Liver (tissue), 8 donors: ENCODE measurements at regions not wholly inside any gene's neighbourhood (a gene's known extent, or its start where the extent isn't known, plus 50 kb on each side); places are given as distances from the start of the nearest gene placed in this dataset.

Experiments used
- DNase-seq: peaks from one replicate; pipeline ENCODE4 v3.0.0-alpha.2; 2017; ENCODE audit warnings: low spot score
- H3K27ac ChIP-seq, 2 donors: one replicate each; pipeline ENCODE4 v1.7.0; 2013; ENCODE audit warnings: inconsistent platforms in 2 of 2, low read length in 2 of 2, control low read depth in 1 of 2, low read depth in 1 of 2, mild to moderate bottlenecking in 1 of 2
- H3K27me3 ChIP-seq, 4 donors: one replicate each; pipeline versions ENCODE4 v1.6.1 to v1.7.0; 2013; ENCODE audit warnings: low read length in 3 of 4, inconsistent platforms in 1 of 4, mild to moderate bottlenecking in 1 of 4, moderate library complexity in 1 of 4; ENCODE audit not compliant: control insufficient read depth in 4 of 4, insufficient read depth in 4 of 4
- H3K36me3 ChIP-seq, 4 donors: one replicate each; pipeline versions ENCODE4 v1.6.1 to v1.7.0; 2013; ENCODE audit warnings: low read length in 3 of 4, mild to moderate bottlenecking in 3 of 4, low read depth in 1 of 4, moderate library complexity in 1 of 4; ENCODE audit not compliant: control insufficient read depth in 4 of 4, insufficient read depth in 3 of 4
- H3K4me1 ChIP-seq, 4 donors: one replicate each; pipeline versions ENCODE4 v1.6.1 to v1.7.0; 2013; ENCODE audit warnings: low read length in 3 of 4, mild to moderate bottlenecking in 3 of 4, moderate library complexity in 1 of 4; ENCODE audit not compliant: control insufficient read depth in 4 of 4, insufficient read depth in 4 of 4
- H3K4me3 ChIP-seq, 3 donors: one replicate each; pipeline versions ENCODE4 v1.6.1 to v1.7.0; 2013; ENCODE audit warnings: low read length in 3 of 3, control low read depth in 1 of 3, low read depth in 1 of 3, mild to moderate bottlenecking in 1 of 3
- H3K9ac ChIP-seq, 2 donors: one replicate each; pipeline ENCODE4 v1.7.0; 2013; ENCODE audit warnings: low read length in 2 of 2, mild to moderate bottlenecking in 2 of 2, moderate library complexity in 2 of 2, control low read depth in 1 of 2, low read depth in 1 of 2
- H3K9me3 ChIP-seq, 4 donors: one replicate each; pipeline versions ENCODE4 v1.6.1 to v1.7.0; 2013; ENCODE audit warnings: low read length in 3 of 4; ENCODE audit not compliant: control insufficient read depth in 4 of 4
- ATF3 ChIP-seq: IDR thresholded peaks from 2 replicates; pipeline ENCODE4 v1.6.1; 2016; ENCODE audit warnings: antibody characterized with exemption
- CTCF ChIP-seq: fragments of 150-350 bp; IDR thresholded peaks from 2 replicates; pipeline ENCODE4 v1.5.1; 2017; ENCODE audit warnings: improper control_type of control experiment, low read depth, low read length; ENCODE audit not compliant: missing input control
- EGR1 ChIP-seq, 2 donors: IDR thresholded peaks; 2 replicates each; pipeline ENCODE4 v1.6.1; 2016 to 2018; ENCODE audit warnings: antibody characterized with exemption in 2 of 2, low read depth in 2 of 2
- FOXA1 ChIP-seq: IDR thresholded peaks from 2 replicates; pipeline ENCODE4 v1.6.1; 2016; ENCODE audit warnings: antibody characterized with exemption
- FOXA2 ChIP-seq: IDR thresholded peaks from 2 replicates; pipeline ENCODE4 v1.6.1; 2016; ENCODE audit warnings: antibody characterized with exemption
- GABPA ChIP-seq, 2 donors: IDR thresholded peaks in 1 of 2; conservative IDR thresholded peaks in 1 of 2; 2 replicates each; pipeline ENCODE4 v1.6.1; 2016; ENCODE audit warnings: antibody characterized with exemption in 2 of 2, mild to moderate bottlenecking in 1 of 2, moderate library complexity in 1 of 2
- HNF4A ChIP-seq, 2 donors: conservative IDR thresholded peaks; 2 replicates each; pipeline ENCODE4 v1.6.1; 2016; ENCODE audit warnings: antibody characterized with exemption in 2 of 2, mild to moderate bottlenecking in 2 of 2
- HNF4G ChIP-seq: IDR thresholded peaks from 2 replicates; pipeline ENCODE4 v1.6.1; 2016; ENCODE audit warnings: antibody characterized with exemption
- JUND ChIP-seq, 2 donors: IDR thresholded peaks; 2 replicates each; pipeline ENCODE4 v1.6.1; 2016; ENCODE audit warnings: antibody characterized with exemption in 2 of 2
- MAX ChIP-seq: IDR thresholded peaks from 2 replicates; pipeline ENCODE4 v1.6.1; 2016; ENCODE audit warnings: antibody characterized with exemption
- NR2F2 ChIP-seq: IDR thresholded peaks from 2 replicates; pipeline ENCODE4 v1.6.1; 2016; ENCODE audit warnings: antibody characterized with exemption
- RAD21 ChIP-seq, 2 donors: IDR thresholded peaks; 2 replicates each; pipeline ENCODE4 v1.6.1; 2016; ENCODE audit warnings: antibody characterized with exemption in 2 of 2, mild to moderate bottlenecking in 2 of 2
- REST ChIP-seq: IDR thresholded peaks from 2 replicates; pipeline ENCODE4 v1.6.1; 2016; ENCODE audit warnings: antibody characterized with exemption, mild to moderate bottlenecking
- RXRA ChIP-seq, 2 donors: IDR thresholded peaks; 2 replicates each; pipeline ENCODE4 v1.6.1; 2017 to 2018; ENCODE audit warnings: antibody characterized with exemption in 2 of 2, mild to moderate bottlenecking in 1 of 2
- SP1 ChIP-seq: IDR thresholded peaks from 2 replicates; pipeline ENCODE4 v1.6.1; 2018; ENCODE audit warnings: antibody characterized with exemption, mild to moderate bottlenecking
- TAF1 ChIP-seq: conservative IDR thresholded peaks from 2 replicates; pipeline ENCODE4 v1.6.1; 2016; ENCODE audit warnings: antibody characterized with exemption, mild to moderate bottlenecking
- YY1 ChIP-seq: IDR thresholded peaks from 2 replicates; pipeline ENCODE4 v1.6.1; 2016; ENCODE audit warnings: antibody characterized with exemption, mild to moderate bottlenecking
- ZBTB33 ChIP-seq: IDR thresholded peaks from 2 replicates; pipeline ENCODE4 v1.6.1; 2016; ENCODE audit warnings: antibody characterized with exemption
- WGBS: extraction: QIAGEN DNeasy Blood & Tissue Kit; methylation state at CpG from one replicate; pipeline ENCODE4 v1.1.7; 2013; 5-methylcytosine and 5-hydroxymethylcytosine counted together
- donor health status: healthy.
- donor health status: healthy.
- donor health status: healthy.
- donor health status: healthy.
- donor health status: healthy.

GRCh38 chr2:196224756-196225155 is 53.4 kb upstream of the STK17B start:
- DNase-seq = no peak
- WGBS = 93% methylated on average over 3 of the region's 3 CpGs
- Histone ChIP-seq H3K27ac (no peak overlapping the region), H3K27me3 (no peaks in the 10 kb centered on the region), H3K36me3 (no peaks in the 10 kb centered on the region), H3K9ac (no peak overlapping the region), H3K4me3 (no peak overlapping the region), H3K4me1 (peaks cover 0 to 1% (median under 1%) of the 10 kb centered on the region in 4 donors), H3K9me3 (no peaks in the 10 kb centered on the region)
- TF ChIP-seq YY1 (no peak), HNF4A (conservative IDR thresholded peaks at IDR 0.05) (no peak), NR2F2 (no peak), CTCF (no peak), MAX (no peak), REST (no peak), TAF1 (no peak), FOXA2 (no peak), JUND (IDR thresholded peaks at IDR 0.05) (no peak), SP1 (no peak), RXRA (IDR thresholded peaks at IDR 0.05) (no peak), FOXA1 (no peak), ZBTB33 (no peak), GABPA (IDR thresholded peaks at IDR 0.05 in 1 of 2, conservative IDR thresholded peaks at IDR 0.05 in 1 of 2) (no peak), ATF3 (no peak), HNF4G (no peak), RAD21 (IDR thresholded peaks at IDR 0.05) (no peak), EGR1 (IDR thresholded peaks at IDR 0.05; ENCODE audit: low read depth in 2 of 2) (no peak)

- Histone ChIP-seq H3K27me3 (no peaks in the 10 kb centered on the region), H3K36me3 (no peaks in the 10 kb centered on the region), H3K9ac (no peak overlapping the region), H3K9me3 (no peaks in the 10 kb centered on the region), H3K4me1 (peaks cover 0 to 1% (median 0%) of the 10 kb centered on the region in 4 donors), H3K27ac (no peak overlapping the region), H3K4me3 (no peak overlapping the region)
- no peak for TF ChIP-seq SP1
- TF ChIP-seq GABPA (IDR thresholded peaks at IDR 0.05 in 1 of 2, conservative IDR thresholded peaks at IDR 0.05 in 1 of 2) = no peak
- WGBS = 79% methylated on average over 1 of the region's 1 CpG
- no peak for DNase-seq
Observed at GRCh38 chr2:196225213-196225612, 53.8 kb upstream of the STK17B start.
